ENCODE measurements at regions not wholly inside any gene's neighbourhood (a gene's known extent, or its start where the extent isn't known, plus 50 kb on each side); places are given as distances from the start of the nearest gene placed in this dataset.

- H3K4me1 Mint-ChIP-seq: no peaks in the 10 kb centered on the region
- H3K27ac Mint-ChIP-seq (ENCODE audit: low read depth): no peak overlapping the region
- no peak for DNase-seq (ENCODE audit: low spot score in 2 of 2)
- ATAC-seq (replicated peaks; ENCODE audit: extremely low read depth, poor library complexity, severe bottlenecking): no peak
- H3K27me3 Mint-ChIP-seq: no peaks in the 10 kb centered on the region
- H3K4me3 Mint-ChIP-seq: no peak overlapping the region
- H3K9me3 Mint-ChIP-seq: peaks cover 23% of the 10 kb centered on the region
- H3K36me3 Mint-ChIP-seq (ENCODE audit: insufficient read depth): no peaks in the 10 kb centered on the region
These were observed 2675.7 kb downstream of the PCDH7 start for GRCh38 chr4:33395731-33396485.

- ATAC-seq (replicated peaks; ENCODE audit: extremely low read depth, poor library complexity, severe bottlenecking) (no peak), DNase-seq (ENCODE audit: low spot score in 2 of 2) (no peak)
- Mint-ChIP-seq H3K4me3 (no peak overlapping the region), H3K4me1 (no peaks in the 10 kb centered on the region), H3K27ac (ENCODE audit: low read depth) (no peak overlapping the region), H3K36me3 (ENCODE audit: insufficient read depth) (peaks cover 1% of the 10 kb centered on the region), H3K27me3 (no peaks in the 10 kb centered on the region), H3K9me3 (peaks cover 29% of the 10 kb centered on the region)
These were observed 2680.3 kb downstream of the PCDH7 start for GRCh38 chr4:33400504-33400903.

- Mint-ChIP-seq H3K36me3 (ENCODE audit: insufficient read depth) (peaks cover 2% of the 10 kb centered on the region), H3K9me3 (peaks cover 11% of the 10 kb centered on the region), H3K27me3 (no peaks in the 10 kb centered on the region), H3K4me3 (no peak overlapping the region), H3K4me1 (no peaks in the 10 kb centered on the region), H3K27ac (ENCODE audit: low read depth) (no peak overlapping the region)
- no peak for ATAC-seq (replicated peaks; ENCODE audit: extremely low read depth, poor library complexity, severe bottlenecking)
- no peak for DNase-seq (ENCODE audit: low spot score in 2 of 2)
These were observed 2687.3 kb downstream of the PCDH7 start for GRCh38 chr4:33407496-33407895.

- no peak overlapping the region for H3K27ac Mint-ChIP-seq (ENCODE audit: low read depth)
- H3K36me3 Mint-ChIP-seq (ENCODE audit: insufficient read depth): no peaks in the 10 kb centered on the region
- DNase-seq (ENCODE audit: low spot score in 2 of 2): no peak
- H3K4me1 Mint-ChIP-seq: no peaks in the 10 kb centered on the region
- peaks cover 5% of the 10 kb centered on the region for H3K9me3 Mint-ChIP-seq
- no peak overlapping the region for H3K4me3 Mint-ChIP-seq
- ATAC-seq (replicated peaks; ENCODE audit: extremely low read depth, poor library complexity, severe bottlenecking): no peak
- no peaks in the 10 kb centered on the region for H3K27me3 Mint-ChIP-seq
These were observed 2691.0 kb downstream of the PCDH7 start for GRCh38 chr4:33411182-33411581.

GRCh38 chr4:33421887-33422286 is 2701.7 kb downstream of the PCDH7 start:
- Mint-ChIP-seq H3K4me1 (no peaks in the 10 kb centered on the region), H3K36me3 (ENCODE audit: insufficient read depth) (no peaks in the 10 kb centered on the region), H3K9me3 (peaks cover 19% of the 10 kb centered on the region), H3K4me3 (no peak overlapping the region), H3K27ac (ENCODE audit: low read depth) (no peak overlapping the region), H3K27me3 (no peaks in the 10 kb centered on the region)
- DNase-seq (ENCODE audit: low spot score in 2 of 2): no peak
- no peak for ATAC-seq (replicated peaks; ENCODE audit: extremely low read depth, poor library complexity, severe bottlenecking)

GRCh38 chr4:33422656-33423055 is 2702.5 kb downstream of the PCDH7 start:
- H3K9me3 Mint-ChIP-seq: peaks cover 21% of the 10 kb centered on the region
- H3K4me3 Mint-ChIP-seq: no peak overlapping the region
- ATAC-seq (replicated peaks; ENCODE audit: extremely low read depth, poor library complexity, severe bottlenecking) (no peak), DNase-seq (ENCODE audit: low spot score in 2 of 2) (no peak)
- no peaks in the 10 kb centered on the region for H3K27me3 Mint-ChIP-seq
- no peaks in the 10 kb centered on the region for H3K4me1 Mint-ChIP-seq
- H3K27ac Mint-ChIP-seq (ENCODE audit: low read depth): no peak overlapping the region
- no peaks in the 10 kb centered on the region for H3K36me3 Mint-ChIP-seq (ENCODE audit: insufficient read depth)

- Mint-ChIP-seq H3K27ac (ENCODE audit: low read depth) (no peak overlapping the region), H3K36me3 (ENCODE audit: insufficient read depth) (no peaks in the 10 kb centered on the region), H3K4me1 (no peaks in the 10 kb centered on the region), H3K27me3 (no peaks in the 10 kb centered on the region), H3K4me3 (no peak overlapping the region), H3K9me3 (peaks cover 16% of the 10 kb centered on the region)
- no peak for DNase-seq (ENCODE audit: low spot score in 2 of 2)
- ATAC-seq (replicated peaks; ENCODE audit: extremely low read depth, poor library complexity, severe bottlenecking): no peak
These were observed 2705.8 kb downstream of the PCDH7 start for GRCh38 chr4:33425936-33426335.

GRCh38 chr4:33427676-33428075 is 2707.5 kb downstream of the PCDH7 start:
- Mint-ChIP-seq H3K36me3 (ENCODE audit: insufficient read depth) (no peaks in the 10 kb centered on the region), H3K27ac (ENCODE audit: low read depth) (no peak overlapping the region)

GRCh38 chr4:33429971-33430370 is 2709.8 kb downstream of the PCDH7 start:
- no peaks in the 10 kb centered on the region for H3K27me3 Mint-ChIP-seq
- no peaks in the 10 kb centered on the region for H3K4me1 Mint-ChIP-seq
- H3K4me3 Mint-ChIP-seq: no peak overlapping the region
- DNase-seq (ENCODE audit: low spot score in 2 of 2): no peak
- ATAC-seq (replicated peaks; ENCODE audit: extremely low read depth, poor library complexity, severe bottlenecking): no peak
- H3K27ac Mint-ChIP-seq (ENCODE audit: low read depth): no peak overlapping the region
- H3K36me3 Mint-ChIP-seq (ENCODE audit: insufficient read depth): no peaks in the 10 kb centered on the region
- peaks cover 9% of the 10 kb centered on the region for H3K9me3 Mint-ChIP-seq

More at GRCh38 chr4:33427676-33428075, 2707.5 kb downstream of the PCDH7 start:
- ATAC-seq (replicated peaks; ENCODE audit: extremely low read depth, poor library complexity, severe bottlenecking) (no peak), DNase-seq (ENCODE audit: low spot score in 2 of 2) (no peak)
- Mint-ChIP-seq H3K9me3 (peaks cover 15% of the 10 kb centered on the region), H3K4me1 (no peaks in the 10 kb centered on the region), H3K27me3 (no peaks in the 10 kb centered on the region), H3K4me3 (no peak overlapping the region)

- Mint-ChIP-seq H3K4me1 (no peaks in the 10 kb centered on the region), H3K9me3 (peaks cover 5% of the 10 kb centered on the region), H3K27ac (ENCODE audit: low read depth) (no peak overlapping the region), H3K27me3 (no peaks in the 10 kb centered on the region), H3K36me3 (ENCODE audit: insufficient read depth) (no peaks in the 10 kb centered on the region), H3K4me3 (no peak overlapping the region)
- ATAC-seq (replicated peaks; ENCODE audit: extremely low read depth, poor library complexity, severe bottlenecking) (no peak), DNase-seq (ENCODE audit: low spot score in 2 of 2) (no peak)
These were observed 2717.2 kb downstream of the PCDH7 start for GRCh38 chr4:33437406-33437805.

GRCh38 chr4:33446953-33447352 is 2726.8 kb downstream of the PCDH7 start:
- DNase-seq (ENCODE audit: low spot score in 2 of 2) (no peak), ATAC-seq (replicated peaks; ENCODE audit: extremely low read depth, poor library complexity, severe bottlenecking) (no peak)
- Mint-ChIP-seq H3K36me3 (ENCODE audit: insufficient read depth) (peaks cover 2% of the 10 kb centered on the region), H3K27ac (ENCODE audit: low read depth) (no peak overlapping the region), H3K4me1 (no peaks in the 10 kb centered on the region), H3K4me3 (no peak overlapping the region), H3K9me3 (peaks cover 25% of the 10 kb centered on the region), H3K27me3 (no peaks in the 10 kb centered on the region)

GRCh38 chr4:33448948-33449347 is 2728.8 kb downstream of the PCDH7 start:
- DNase-seq (ENCODE audit: low spot score in 2 of 2): no peak
- Mint-ChIP-seq H3K4me3 (no peak overlapping the region), H3K27me3 (no peaks in the 10 kb centered on the region), H3K27ac (ENCODE audit: low read depth) (no peak overlapping the region), H3K4me1 (no peaks in the 10 kb centered on the region), H3K9me3 (peaks cover 23% of the 10 kb centered on the region), H3K36me3 (ENCODE audit: insufficient read depth) (no peaks in the 10 kb centered on the region)
- ATAC-seq (replicated peaks; ENCODE audit: extremely low read depth, poor library complexity, severe bottlenecking): no peak

GRCh38 chr4:33453436-33453835 is 2733.3 kb downstream of the PCDH7 start:
- ATAC-seq (replicated peaks; ENCODE audit: extremely low read depth, poor library complexity, severe bottlenecking) (no peak), DNase-seq (ENCODE audit: low spot score in 2 of 2) (no peak)
- H3K27me3 Mint-ChIP-seq: no peaks in the 10 kb centered on the region
- H3K27ac Mint-ChIP-seq (ENCODE audit: low read depth): no peak overlapping the region
- H3K36me3 Mint-ChIP-seq (ENCODE audit: insufficient read depth): no peaks in the 10 kb centered on the region
- peaks cover 9% of the 10 kb centered on the region for H3K9me3 Mint-ChIP-seq
- H3K4me3 Mint-ChIP-seq: no peak overlapping the region
- no peaks in the 10 kb centered on the region for H3K4me1 Mint-ChIP-seq
